ENCODE measurements at regions not wholly inside any gene's neighbourhood (a gene's known extent, or its start where the extent isn't known, plus 50 kb on each side); places are given as distances from the start of the nearest gene placed in this dataset.

DNA sequence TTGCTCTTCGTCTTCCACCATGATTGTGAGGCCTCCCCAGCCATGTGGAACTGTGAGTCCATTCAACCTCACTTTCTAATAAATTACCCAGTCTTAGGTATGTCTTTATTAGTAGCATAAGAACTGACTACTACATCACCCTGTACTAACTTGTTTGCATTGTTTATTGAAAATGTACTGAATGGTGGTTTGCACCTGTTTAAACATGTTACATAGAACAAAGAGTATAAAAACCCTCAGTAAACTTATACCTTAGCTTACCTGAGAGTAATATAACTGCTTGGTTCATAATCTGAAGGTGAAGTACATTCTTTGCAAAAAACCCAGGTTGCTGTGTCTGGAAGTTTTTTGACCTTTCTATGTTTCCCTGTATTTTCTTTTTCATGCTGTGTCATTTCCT lies 777.8 kb downstream of the TBC1D32 start:
- no peaks in the 10 kb centered on the region for H3K9me3 Mint-ChIP-seq (ENCODE audit: low read depth)
- H3K4me3 Mint-ChIP-seq (ENCODE audit: unreplicated experiment): no peak overlapping the region
- no peak overlapping the region for H3K27ac Mint-ChIP-seq (ENCODE audit: unreplicated experiment)
- no peaks in the 10 kb centered on the region for H3K36me3 Mint-ChIP-seq (ENCODE audit: low read depth)
- H3K27me3 Mint-ChIP-seq (ENCODE audit: low read depth): peaks cover 4% of the 10 kb centered on the region
- H3K4me1 Mint-ChIP-seq (ENCODE audit: low read depth): no peaks in the 10 kb centered on the region
- DNase-seq (ENCODE audit: low spot score): no peak
- TF ChIP-seq, protein P1, sequence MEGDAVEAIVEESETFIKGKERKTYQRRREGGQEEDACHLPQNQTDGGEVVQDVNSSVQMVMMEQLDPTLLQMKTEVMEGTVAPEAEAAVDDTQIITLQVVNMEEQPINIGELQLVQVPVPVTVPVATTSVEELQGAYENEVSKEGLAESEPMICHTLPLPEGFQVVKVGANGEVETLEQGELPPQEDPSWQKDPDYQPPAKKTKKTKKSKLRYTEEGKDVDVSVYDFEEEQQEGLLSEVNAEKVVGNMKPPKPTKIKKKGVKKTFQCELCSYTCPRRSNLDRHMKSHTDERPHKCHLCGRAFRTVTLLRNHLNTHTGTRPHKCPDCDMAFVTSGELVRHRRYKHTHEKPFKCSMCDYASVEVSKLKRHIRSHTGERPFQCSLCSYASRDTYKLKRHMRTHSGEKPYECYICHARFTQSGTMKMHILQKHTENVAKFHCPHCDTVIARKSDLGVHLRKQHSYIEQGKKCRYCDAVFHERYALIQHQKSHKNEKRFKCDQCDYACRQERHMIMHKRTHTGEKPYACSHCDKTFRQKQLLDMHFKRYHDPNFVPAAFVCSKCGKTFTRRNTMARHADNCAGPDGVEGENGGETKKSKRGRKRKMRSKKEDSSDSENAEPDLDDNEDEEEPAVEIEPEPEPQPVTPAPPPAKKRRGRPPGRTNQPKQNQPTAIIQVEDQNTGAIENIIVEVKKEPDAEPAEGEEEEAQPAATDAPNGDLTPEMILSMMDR (IDR thresholded peaks at IDR 0.05): no peak

DNA sequence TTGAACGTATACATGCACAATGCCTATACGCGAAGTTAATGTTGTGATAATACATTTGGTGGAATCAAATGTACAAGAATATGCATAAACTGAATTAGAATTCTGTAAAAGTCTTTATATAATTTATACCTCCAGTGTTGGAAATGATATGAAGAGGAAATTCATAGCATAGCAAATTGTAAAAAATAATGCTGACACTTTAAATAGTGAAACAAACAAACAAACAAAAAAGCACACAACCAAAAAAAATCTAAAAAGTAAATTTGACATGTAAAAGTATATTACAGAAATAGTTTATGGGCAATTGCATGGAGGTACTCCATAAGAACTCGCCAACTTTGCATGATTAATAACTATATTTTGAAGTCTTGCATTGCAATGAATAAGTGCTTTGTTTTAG lies 780.9 kb downstream of the TBC1D32 start:
- H3K36me3 Mint-ChIP-seq (ENCODE audit: low read depth): no peaks in the 10 kb centered on the region

DNA sequence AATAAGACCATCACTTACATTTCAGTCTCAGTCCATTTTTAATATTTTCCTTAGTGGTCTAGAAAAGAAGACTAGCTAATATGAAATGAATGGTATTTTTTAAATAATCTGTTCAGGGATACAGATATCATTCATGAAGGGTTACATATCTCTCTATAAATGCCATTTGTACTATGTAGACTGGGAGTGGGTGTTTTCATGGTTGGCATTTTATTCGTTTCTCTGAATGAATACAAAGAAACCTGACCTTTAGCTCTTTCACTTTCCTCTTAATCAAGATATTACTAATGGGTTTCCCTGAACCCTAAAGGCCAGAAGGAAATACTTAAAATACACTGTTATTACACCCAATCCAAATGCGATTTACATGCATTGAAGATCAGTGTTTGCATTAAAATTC lies 788.9 kb downstream of the TBC1D32 start:
- TF ChIP-seq, protein P1 (IDR thresholded peaks at IDR 0.05): no peak
- Mint-ChIP-seq H3K9me3 (ENCODE audit: low read depth) (no peaks in the 10 kb centered on the region), H3K4me1 (ENCODE audit: low read depth) (no peaks in the 10 kb centered on the region)

More for the DNA sequence above, 780.9 kb downstream of the TBC1D32 start:
- Mint-ChIP-seq H3K4me3 (ENCODE audit: unreplicated experiment) (no peak overlapping the region), H3K9me3 (ENCODE audit: low read depth) (no peaks in the 10 kb centered on the region), H3K4me1 (ENCODE audit: low read depth) (no peaks in the 10 kb centered on the region), H3K27ac (ENCODE audit: unreplicated experiment) (no peak overlapping the region), H3K27me3 (ENCODE audit: low read depth) (no peaks in the 10 kb centered on the region)
- TF ChIP-seq, protein P1 (IDR thresholded peaks at IDR 0.05): no peak
- DNase-seq (ENCODE audit: low spot score): no peak

DNA sequence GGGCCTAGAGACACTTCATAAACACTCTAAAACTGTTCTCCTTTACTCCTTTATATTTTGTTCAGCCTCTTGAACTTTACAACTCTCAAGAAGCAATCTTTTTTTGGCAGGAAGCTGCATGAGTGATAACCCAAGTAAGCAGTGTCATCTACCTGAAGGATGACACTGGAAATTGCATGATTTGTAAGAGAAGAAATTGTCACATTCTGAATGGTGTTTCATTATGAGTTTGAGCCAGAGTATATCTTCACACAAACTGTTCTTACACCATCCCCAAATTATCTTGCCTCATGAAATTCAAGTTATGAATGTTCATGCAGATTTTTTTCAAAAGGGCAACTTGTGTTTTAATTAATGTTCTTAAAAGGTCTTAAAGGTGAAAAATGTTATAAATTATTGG lies 799.3 kb downstream of the TBC1D32 start:
- Mint-ChIP-seq H3K4me3 (ENCODE audit: unreplicated experiment) (no peak overlapping the region), H3K27me3 (ENCODE audit: low read depth) (peaks cover 1% of the 10 kb centered on the region), H3K9me3 (ENCODE audit: low read depth) (peaks cover 14% of the 10 kb centered on the region), H3K36me3 (ENCODE audit: low read depth) (no peaks in the 10 kb centered on the region), H3K4me1 (ENCODE audit: low read depth) (no peaks in the 10 kb centered on the region), H3K27ac (ENCODE audit: unreplicated experiment) (no peak overlapping the region)
- TF ChIP-seq, protein P1 (IDR thresholded peaks at IDR 0.05): no peak
- DNase-seq (ENCODE audit: low spot score): no peak

More for the DNA sequence above, 788.9 kb downstream of the TBC1D32 start:
- H3K27me3 Mint-ChIP-seq (ENCODE audit: low read depth): peaks cover 10% of the 10 kb centered on the region
- no peak overlapping the region for H3K27ac Mint-ChIP-seq (ENCODE audit: unreplicated experiment)
- H3K4me3 Mint-ChIP-seq (ENCODE audit: unreplicated experiment): no peak overlapping the region
- no peaks in the 10 kb centered on the region for H3K36me3 Mint-ChIP-seq (ENCODE audit: low read depth)
- no peak for DNase-seq (ENCODE audit: low spot score)

DNA sequence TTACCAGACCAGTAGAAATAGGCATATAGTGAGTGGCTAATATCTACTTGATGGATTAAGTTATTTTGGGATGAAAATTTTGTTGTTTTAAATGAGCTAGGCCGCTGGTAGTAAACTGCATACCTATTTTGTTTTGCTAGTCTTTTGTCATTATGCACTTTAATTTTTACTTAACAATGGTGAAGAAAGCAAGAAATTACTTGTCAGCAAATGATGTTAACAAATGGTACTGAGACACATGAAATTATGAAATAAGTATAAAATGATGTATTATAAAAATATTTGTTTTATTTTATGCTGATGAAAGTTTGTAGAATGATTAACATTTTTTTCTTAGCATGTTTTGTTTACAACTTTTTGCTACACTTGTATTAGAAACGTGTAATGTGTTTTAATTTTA lies 807.7 kb downstream of the TBC1D32 start:
- no peak overlapping the region for H3K27ac Mint-ChIP-seq (ENCODE audit: unreplicated experiment)
- TF ChIP-seq, protein P1 (IDR thresholded peaks at IDR 0.05): no peak
- H3K4me1 Mint-ChIP-seq (ENCODE audit: low read depth): no peaks in the 10 kb centered on the region
- H3K36me3 Mint-ChIP-seq (ENCODE audit: low read depth): no peaks in the 10 kb centered on the region
- no peaks in the 10 kb centered on the region for H3K27me3 Mint-ChIP-seq (ENCODE audit: low read depth)
- H3K4me3 Mint-ChIP-seq (ENCODE audit: unreplicated experiment): no peak overlapping the region
- DNase-seq (ENCODE audit: low spot score): no peak
- H3K9me3 Mint-ChIP-seq (ENCODE audit: low read depth): no peaks in the 10 kb centered on the region

Measured in chondrocyte (in vitro differentiated cells).